NCI-H524 treated with DMSO at 0.1 percent for 48 hours (cell line): ENCODE measurements at regions not wholly inside any gene's neighbourhood (a gene's known extent, or its start where the extent isn't known, plus 50 kb on each side); places are given as distances from the start of the nearest gene placed in this dataset.

Experiments used
- DNase-seq: peaks from one replicate; lab custom pipeline; 2025; lab: John Stamatoyannopoulos, UW

- DNase-seq = no peak
These were observed 155.2 kb downstream of the SLC30A10 start for GRCh38 chr1:219773110-219773509.

- DNase-seq = no peak
These were observed 155.9 kb downstream of the SLC30A10 start for GRCh38 chr1:219772265-219773036.

- no peak for DNase-seq
These were observed 157.3 kb downstream of the SLC30A10 start for GRCh38 chr1:219771080-219771479.

- no peak for DNase-seq
These were observed 150.4 kb upstream of the ZC3H11B start for GRCh38 chr1:219763321-219763720.

GRCh38 chr1:219761208-219761860 lies 148.4 kb upstream of the ZC3H11B start:
- DNase-seq = no peak

- no peak for DNase-seq
These were observed 146.2 kb upstream of the ZC3H11B start for GRCh38 chr1:219759095-219759494.

- no peak for DNase-seq
These were observed 145.0 kb upstream of the ZC3H11B start for GRCh38 chr1:219757890-219758289.

- no peak for DNase-seq
These were observed 142.3 kb upstream of the ZC3H11B start for GRCh38 chr1:219755234-219755633.

GRCh38 chr1:219754767-219755166 lies 141.9 kb upstream of the ZC3H11B start:
- no peak for DNase-seq

GRCh38 chr1:219753914-219754313 lies 141.0 kb upstream of the ZC3H11B start:
- no peak for DNase-seq

- no peak for DNase-seq
These were observed 139.7 kb upstream of the ZC3H11B start for GRCh38 chr1:219752645-219753044.

GRCh38 chr1:219751870-219752507 lies 139.1 kb upstream of the ZC3H11B start:
- no peak for DNase-seq

GRCh38 chr1:219749370-219749769 lies 136.5 kb upstream of the ZC3H11B start:
- no peak for DNase-seq

- DNase-seq = no peak
These were observed 133.2 kb upstream of the ZC3H11B start for GRCh38 chr1:219746141-219746540.

- no peak for DNase-seq
These were observed 132.0 kb upstream of the ZC3H11B start for GRCh38 chr1:219744652-219745469.

- DNase-seq = no peak
These were observed 128.4 kb upstream of the ZC3H11B start for GRCh38 chr1:219741011-219741970.

GRCh38 chr1:219733511-219734174 lies 120.7 kb upstream of the ZC3H11B start:
- no peak for DNase-seq

GRCh38 chr1:219732814-219733491 lies 120.0 kb upstream of the ZC3H11B start:
- no peak for DNase-seq

- DNase-seq = no peak
These were observed 118.9 kb upstream of the ZC3H11B start for GRCh38 chr1:219731771-219732170.
